ENCODE measurements at regions not wholly inside any gene's neighbourhood (a gene's known extent, or its start where the extent isn't known, plus 50 kb on each side); places are given as distances from the start of the nearest gene placed in this dataset.
"Not testable (repeated sequence)": the region's sequence is repeated elsewhere in the genome, so short reads cannot be mapped to it uniquely, and the experiment has no call there.

- H3K27me3 ChIP-seq, result no peaks in the 10 kb centered on the region
- no peak overlapping the region for H3K4me3 ChIP-seq
- no peaks in the 10 kb centered on the region for H3K36me3 ChIP-seq
- DNase-seq (ENCODE audit: low spot score in 2 of 2), result no peak
- TF ChIP-seq POLR2AphosphoS5 (IDR thresholded peaks at IDR 0.05) (no peak), POLR2A (IDR thresholded peaks at IDR 0.05) (no peak), CTCF (IDR thresholded peaks at IDR 0.05) (no peak), EP300 (IDR thresholded peaks at IDR 0.05) (no peak)
- no peak overlapping the region for H3K27ac ChIP-seq
- H3K4me1 ChIP-seq, result no peaks in the 10 kb centered on the region
- 67% methylated on average over 4 of the region's 4 CpGs for WGBS
- H3K9me3 ChIP-seq, result no peaks in the 10 kb centered on the region
Observed at GRCh38 chr11:127790592-127790991, 790.0 kb upstream of the KIRREL3 start.

GRCh38 chr11:127789927-127790326, 789.4 kb upstream of the KIRREL3 start:
- no peak for TF ChIP-seq POLR2AphosphoS5 (IDR thresholded peaks at IDR 0.05)
- TF ChIP-seq CTCF (IDR thresholded peaks at IDR 0.05), result no peak
- TF ChIP-seq POLR2A (IDR thresholded peaks at IDR 0.05), result no peak
- TF ChIP-seq EP300 (IDR thresholded peaks at IDR 0.05), result no peak
- Histone ChIP-seq H3K27me3 (no peaks in the 10 kb centered on the region), H3K36me3 (no peaks in the 10 kb centered on the region), H3K27ac (no peak overlapping the region), H3K9me3 (no peaks in the 10 kb centered on the region), H3K4me1 (no peaks in the 10 kb centered on the region), H3K4me3 (no peak overlapping the region)
- DNase-seq (ENCODE audit: low spot score in 2 of 2), result no peak
- 69% methylated on average over 7 of the region's 7 CpGs for WGBS

GRCh38 chr11:127772938-127773337, 772.4 kb upstream of the KIRREL3 start:
- WGBS, result 70% methylated on average over 4 of the region's 4 CpGs
- not testable (repeated sequence) for DNase-seq (ENCODE audit: low spot score in 2 of 2); H3K4me3 ChIP-seq; H3K27ac ChIP-seq; H3K4me1 ChIP-seq; H3K36me3 ChIP-seq; H3K9me3 ChIP-seq; H3K27me3 ChIP-seq

- not testable (repeated sequence) for DNase-seq (ENCODE audit: low spot score in 2 of 2); H3K36me3 ChIP-seq; H3K27ac ChIP-seq; H3K4me3 ChIP-seq; H3K27me3 ChIP-seq; H3K9me3 ChIP-seq; H3K4me1 ChIP-seq
- 54% methylated on average over 4 of the region's 4 CpGs for WGBS
Observed at GRCh38 chr11:127768931-127769330, 768.4 kb upstream of the KIRREL3 start.

GRCh38 chr11:127766734-127767133, 766.2 kb upstream of the KIRREL3 start:
- Histone ChIP-seq H3K36me3 (no peaks in the 10 kb centered on the region), H3K9me3 (no peaks in the 10 kb centered on the region), H3K27ac (no peak overlapping the region), H3K27me3 (no peaks in the 10 kb centered on the region), H3K4me3 (no peak overlapping the region), H3K4me1 (no peaks in the 10 kb centered on the region)
- no peak for DNase-seq (ENCODE audit: low spot score in 2 of 2)
- TF ChIP-seq CTCF (IDR thresholded peaks at IDR 0.05) (no peak), EP300 (IDR thresholded peaks at IDR 0.05) (no peak), POLR2AphosphoS5 (IDR thresholded peaks at IDR 0.05) (no peak), POLR2A (IDR thresholded peaks at IDR 0.05) (no peak)

- WGBS, result 65% methylated on average over 5 of the region's 5 CpGs
- H3K4me3 ChIP-seq, result no peak overlapping the region
- H3K4me1 ChIP-seq, result no peaks in the 10 kb centered on the region
- no peaks in the 10 kb centered on the region for H3K36me3 ChIP-seq
- no peak overlapping the region for H3K27ac ChIP-seq
- H3K9me3 ChIP-seq, result no peaks in the 10 kb centered on the region
- TF ChIP-seq EP300 (IDR thresholded peaks at IDR 0.05), result no peak
- TF ChIP-seq POLR2A (IDR thresholded peaks at IDR 0.05), result no peak
- no peak for TF ChIP-seq CTCF (IDR thresholded peaks at IDR 0.05)
- no peak for TF ChIP-seq POLR2AphosphoS5 (IDR thresholded peaks at IDR 0.05)
- no peak for DNase-seq (ENCODE audit: low spot score in 2 of 2)
- H3K27me3 ChIP-seq, result no peaks in the 10 kb centered on the region
Observed at GRCh38 chr11:127738771-127739286, 738.3 kb upstream of the KIRREL3 start.

Measured in suprapubic skin (tissue), 4 donors.